Frontal cortex (tissue), 3 donors: ENCODE measurements at regions not wholly inside any gene's neighbourhood (a gene's known extent, or its start where the extent isn't known, plus 50 kb on each side); places are given as distances from the start of the nearest gene placed in this dataset.
"Not testable (repeated sequence)": the region's sequence is repeated elsewhere in the genome, so short reads cannot be mapped to it uniquely, and the experiment has no call there.

Experiments used
- DNase-seq, 2 donors: peaks; one replicate each; pipeline ENCODE4 v3.0.0; 2012; ENCODE audit warnings: low spot score in 2 of 2
- FAIRE-seq: peaks from 2 replicates; lab custom pipeline; 2012; peaks lifted over from hg19 to GRCh38; lab: Jason Lieb, UNC
- donor health status: control.
- donor health status: control.
- donor health status: control.

GRCh38 chr3:181956122-181956521, 244.4 kb downstream of the SOX2 start:
- DNase-seq (no peak), FAIRE-seq (no peak)

GRCh38 chr3:181966393-181966792, 254.7 kb downstream of the SOX2 start:
- FAIRE-seq (no peak), DNase-seq (no peak)

- FAIRE-seq = no peak
- DNase-seq = no peak
These were observed 258.2 kb downstream of the SOX2 start for GRCh38 chr3:181969925-181970324.

- DNase-seq (no peak), FAIRE-seq (no peak)
These were observed 259.7 kb downstream of the SOX2 start for GRCh38 chr3:181971424-181971823.

GRCh38 chr3:181974198-181974597, 262.5 kb downstream of the SOX2 start:
- no peak for FAIRE-seq
- DNase-seq = no peak

GRCh38 chr3:181976526-181976925, 264.8 kb downstream of the SOX2 start:
- FAIRE-seq = no peak
- DNase-seq = no peak

- DNase-seq = no peak
- no peak for FAIRE-seq
These were observed 273.7 kb downstream of the SOX2 start for GRCh38 chr3:181985386-181985785.

- FAIRE-seq = no peak
- DNase-seq = no peak
These were observed 276.0 kb downstream of the SOX2 start for GRCh38 chr3:181987736-181988135.

GRCh38 chr3:181998828-181999227, 287.1 kb downstream of the SOX2 start:
- FAIRE-seq (no peak), DNase-seq (no peak)

GRCh38 chr3:181999314-181999713, 287.6 kb downstream of the SOX2 start:
- no peak for FAIRE-seq
- DNase-seq = no peak

- DNase-seq = no peak
- no peak for FAIRE-seq
These were observed 288.7 kb downstream of the SOX2 start for GRCh38 chr3:182000447-182000846.

- no peak for DNase-seq
- FAIRE-seq = no peak
These were observed 293.5 kb downstream of the SOX2 start for GRCh38 chr3:182005219-182005618.

GRCh38 chr3:182005701-182006100, 294.0 kb downstream of the SOX2 start:
- DNase-seq (no peak), FAIRE-seq (no peak)

GRCh38 chr3:182006431-182006830, 294.7 kb downstream of the SOX2 start:
- no peak for FAIRE-seq

GRCh38 chr3:182007441-182007840, 295.7 kb downstream of the SOX2 start:
- FAIRE-seq = no peak
- no peak for DNase-seq

More at GRCh38 chr3:182006431-182006830, 294.7 kb downstream of the SOX2 start:
- DNase-seq = no peak

GRCh38 chr3:182018361-182018760, 306.6 kb downstream of the SOX2 start:
- DNase-seq (no peak), FAIRE-seq (no peak)

GRCh38 chr3:182019926-182020325, 308.2 kb downstream of the SOX2 start:
- no peak for FAIRE-seq
- no peak for DNase-seq

GRCh38 chr3:182023843-182024242, 312.1 kb downstream of the SOX2 start:
- no peak for FAIRE-seq

GRCh38 chr3:182027366-182027765, 315.6 kb downstream of the SOX2 start:
- FAIRE-seq (no peak), DNase-seq (no peak)

More at GRCh38 chr3:182023843-182024242, 312.1 kb downstream of the SOX2 start:
- no peak for DNase-seq

GRCh38 chr3:182028081-182028480, 316.4 kb downstream of the SOX2 start:
- FAIRE-seq (no peak), DNase-seq (no peak)

GRCh38 chr3:182034231-182034630, 322.5 kb downstream of the SOX2 start:
- not testable (repeated sequence) for DNase-seq, FAIRE-seq

- DNase-seq = no peak
- no peak for FAIRE-seq
These were observed 323.6 kb downstream of the SOX2 start for GRCh38 chr3:182035324-182035723.

- no peak for FAIRE-seq
These were observed 324.7 kb downstream of the SOX2 start for GRCh38 chr3:182036382-182036781.

More at GRCh38 chr3:182036382-182036781, 324.7 kb downstream of the SOX2 start:
- no peak for DNase-seq
